ENCODE measurements at regions not wholly inside any gene's neighbourhood (a gene's known extent, or its start where the extent isn't known, plus 50 kb on each side); places are given as distances from the start of the nearest gene placed in this dataset.

DNA sequence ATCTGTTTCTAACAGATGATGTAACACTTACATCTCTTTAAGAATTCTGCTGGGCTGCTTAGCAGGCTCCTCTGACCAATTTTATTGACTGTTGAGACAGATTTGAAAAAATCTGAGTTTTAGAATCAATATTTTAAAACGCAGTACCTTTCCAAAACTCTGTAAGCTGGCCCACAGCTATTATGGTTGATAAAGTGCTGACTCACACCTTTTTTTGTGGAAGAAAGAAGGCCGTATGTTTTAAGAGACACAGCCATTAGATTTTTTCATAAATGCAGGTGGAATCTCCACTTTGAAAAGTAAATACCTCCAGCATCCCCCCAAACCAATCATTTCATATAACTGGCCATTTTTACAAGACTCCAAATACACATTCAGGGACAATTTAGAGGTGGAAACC lies 82.2 kb downstream of the TBXT start:
- no peak overlapping the region for H3K27ac Mint-ChIP-seq
- no peak for DNase-seq
- peaks cover 0 to 3% (median 0%) of the 10 kb centered on the region in 7 donors for H3K9me3 Mint-ChIP-seq
- H3K4me1 Mint-ChIP-seq = no peaks in the 10 kb centered on the region
- WGBS (ENCODE audit: insufficient coverage) = no CpG with 5 or more reads among the region's 2 CpGs
- H3K27ac ChIP-seq (ENCODE audit: low read depth in 1 of 2, low read length in 2 of 2) = no peak overlapping the region
- H3K36me3 Mint-ChIP-seq = no peaks in the 10 kb centered on the region
- H3K79me2 ChIP-seq (ENCODE audit: insufficient read depth, low read length) = no peaks in the 10 kb centered on the region
- intact Hi-C loops (cut with micrococcal nuclease) = no loop called here
- no peaks in the 10 kb centered on the region for H3K36me3 ChIP-seq (replicated peaks in 1 of 2; ENCODE audit: control insufficient read depth in 1 of 2, insufficient read depth in 2 of 2, low read length in 2 of 2)
- no peaks in the 10 kb centered on the region for H4K20me1 ChIP-seq (ENCODE audit: insufficient read depth, low read length)
- peak overlapping the region in 1 of 2 donors; percentile 37 for H3K4me3 Mint-ChIP-seq
- H3K4me3 ChIP-seq (replicated peaks in 1 of 3; ENCODE audit: low read depth in 2 of 3, low read length in 3 of 3) = no peak overlapping the region
- peaks cover 0 to 9% (median 4%) of the 10 kb centered on the region in 3 donors for H3K27me3 Mint-ChIP-seq (ENCODE audit: low read depth in 3 of 3)
- no peaks in the 10 kb centered on the region for H3K9me3 ChIP-seq (replicated peaks in 1 of 2; ENCODE audit: control insufficient read depth in 1 of 2, insufficient read depth in 1 of 2, low read length in 2 of 2)
- H3K27me3 ChIP-seq (ENCODE audit: control insufficient read depth in 2 of 2, insufficient read depth in 2 of 2, low read length in 2 of 2) = no peaks in the 10 kb centered on the region
- H3K9ac ChIP-seq (ENCODE audit: insufficient read depth, low read length, poor library complexity, severe bottlenecking) = no peak overlapping the region
- TF ChIP-seq, protein P1, sequence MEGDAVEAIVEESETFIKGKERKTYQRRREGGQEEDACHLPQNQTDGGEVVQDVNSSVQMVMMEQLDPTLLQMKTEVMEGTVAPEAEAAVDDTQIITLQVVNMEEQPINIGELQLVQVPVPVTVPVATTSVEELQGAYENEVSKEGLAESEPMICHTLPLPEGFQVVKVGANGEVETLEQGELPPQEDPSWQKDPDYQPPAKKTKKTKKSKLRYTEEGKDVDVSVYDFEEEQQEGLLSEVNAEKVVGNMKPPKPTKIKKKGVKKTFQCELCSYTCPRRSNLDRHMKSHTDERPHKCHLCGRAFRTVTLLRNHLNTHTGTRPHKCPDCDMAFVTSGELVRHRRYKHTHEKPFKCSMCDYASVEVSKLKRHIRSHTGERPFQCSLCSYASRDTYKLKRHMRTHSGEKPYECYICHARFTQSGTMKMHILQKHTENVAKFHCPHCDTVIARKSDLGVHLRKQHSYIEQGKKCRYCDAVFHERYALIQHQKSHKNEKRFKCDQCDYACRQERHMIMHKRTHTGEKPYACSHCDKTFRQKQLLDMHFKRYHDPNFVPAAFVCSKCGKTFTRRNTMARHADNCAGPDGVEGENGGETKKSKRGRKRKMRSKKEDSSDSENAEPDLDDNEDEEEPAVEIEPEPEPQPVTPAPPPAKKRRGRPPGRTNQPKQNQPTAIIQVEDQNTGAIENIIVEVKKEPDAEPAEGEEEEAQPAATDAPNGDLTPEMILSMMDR (IDR thresholded peaks at IDR 0.05) = no peak
- H2AFZ ChIP-seq (ENCODE audit: insufficient read depth, low read depth, low read length, poor library complexity, severe bottlenecking) = no peak overlapping the region
- H3K4me1 ChIP-seq (ENCODE audit: control insufficient read depth in 1 of 2, insufficient read depth in 2 of 2, low read length in 2 of 2) = no peaks in the 10 kb centered on the region
- no peak overlapping the region for H3K4me2 ChIP-seq (replicated peaks; ENCODE audit: extremely low read depth, low read length, poor library complexity, severe bottlenecking)

DNA sequence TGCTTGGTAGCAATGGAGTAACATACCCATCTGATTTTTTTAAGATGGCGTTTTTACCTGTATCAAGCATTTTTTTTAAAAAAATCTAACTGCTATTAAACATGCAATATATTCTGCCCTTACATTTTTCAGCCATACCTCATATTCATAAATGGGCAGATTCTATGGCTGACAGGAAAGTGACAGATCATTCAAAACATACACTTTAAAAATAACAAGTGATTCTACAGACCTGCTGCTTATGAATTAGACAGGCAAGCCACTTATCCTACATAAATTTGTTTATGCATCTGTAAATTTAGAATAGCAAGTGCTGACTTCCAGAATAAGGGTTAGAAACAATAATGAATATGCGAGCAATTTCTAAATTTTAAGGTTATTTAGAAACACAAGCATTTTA lies 82.7 kb downstream of the TBXT start:
- H3K9me3 ChIP-seq (replicated peaks in 1 of 2; ENCODE audit: control insufficient read depth in 1 of 2, insufficient read depth in 1 of 2, low read length in 2 of 2) = no peaks in the 10 kb centered on the region
- no peaks in the 10 kb centered on the region for H3K27me3 ChIP-seq (ENCODE audit: control insufficient read depth in 2 of 2, insufficient read depth in 2 of 2, low read length in 2 of 2)
- intact Hi-C loops (cut with micrococcal nuclease) = no loop called here
- H2AFZ ChIP-seq (ENCODE audit: insufficient read depth, low read depth, low read length, poor library complexity, severe bottlenecking) = no peak overlapping the region
- no peaks in the 10 kb centered on the region for H3K4me1 Mint-ChIP-seq
- H3K4me3 Mint-ChIP-seq = no peak overlapping the region
- no CpG with 5 or more reads among the region's 2 CpGs for WGBS (ENCODE audit: insufficient coverage)
- no peaks in the 10 kb centered on the region for H4K20me1 ChIP-seq (ENCODE audit: insufficient read depth, low read length)
- no peak overlapping the region for H3K27ac Mint-ChIP-seq
- DNase-seq = no peak
- H3K4me1 ChIP-seq (ENCODE audit: control insufficient read depth in 1 of 2, insufficient read depth in 2 of 2, low read length in 2 of 2) = no peaks in the 10 kb centered on the region
- no peaks in the 10 kb centered on the region for H3K79me2 ChIP-seq (ENCODE audit: insufficient read depth, low read length)
- H3K36me3 ChIP-seq (replicated peaks in 1 of 2; ENCODE audit: control insufficient read depth in 1 of 2, insufficient read depth in 2 of 2, low read length in 2 of 2) = no peaks in the 10 kb centered on the region
- H3K4me2 ChIP-seq (replicated peaks; ENCODE audit: extremely low read depth, low read length, poor library complexity, severe bottlenecking) = no peak overlapping the region
- H3K27me3 Mint-ChIP-seq (ENCODE audit: low read depth in 3 of 3) = peaks cover 0 to 8% (median 4%) of the 10 kb centered on the region in 3 donors
- no peak overlapping the region for H3K4me3 ChIP-seq (replicated peaks in 1 of 3; ENCODE audit: low read depth in 2 of 3, low read length in 3 of 3)
- peaks cover 0 to 3% (median 0%) of the 10 kb centered on the region in 7 donors for H3K9me3 Mint-ChIP-seq
- no peak overlapping the region for H3K27ac ChIP-seq (ENCODE audit: low read depth in 1 of 2, low read length in 2 of 2)
- TF ChIP-seq, protein P1 (IDR thresholded peaks at IDR 0.05) = no peak
- H3K9ac ChIP-seq (ENCODE audit: insufficient read depth, low read length, poor library complexity, severe bottlenecking) = no peak overlapping the region
- H3K36me3 Mint-ChIP-seq = no peaks in the 10 kb centered on the region
